ENCODE measurements at regions not wholly inside any gene's neighbourhood (a gene's known extent, or its start where the extent isn't known, plus 50 kb on each side); places are given as distances from the start of the nearest gene placed in this dataset.

GRCh38 chr13:30523211-30523610, 57.5 kb upstream of the HMGB1 start:
- TF ChIP-seq CTCF (IDR thresholded peaks at IDR 0.05) (no peak), POLR2A (IDR thresholded peaks at IDR 0.05) (no peak), POLR2AphosphoS5 (IDR thresholded peaks at IDR 0.05) (no peak)

Data from sigmoid colon (tissue), 4 donors.